HepG2 (cell line): ENCODE measurements at regions not wholly inside any gene's neighbourhood (a gene's known extent, or its start where the extent isn't known, plus 50 kb on each side); places are given as distances from the start of the nearest gene placed in this dataset.

Experiments
- ATAC-seq: fragments of 200-7000 bp; cut with Tn5 transposase; 3 replicates; pipeline ENCODE4 v1.9.1; 2020; ENCODE audit warnings: mild to moderate bottlenecking, moderate library complexity
- BruUV-seq: library from RNA; stranded (reverse); fragments of 400-500 nt; replicated peaks from 2 replicates; lab custom pipeline; 2021; lab: Mats Ljungman, UMichigan
- CTCF ChIA-PET: fragments of 300-600 bp; formaldehyde crosslinking; extraction: SDS; loops from one replicate; lab custom pipeline; 2021; ENCODE audit warnings: low total read pairs, inconsistent platforms, low intra/inter-chr PET ratio; lab: Yijun Ruan, JAX
- POLR2A ChIA-PET: fragments of 350-600 bp; sonication (Branson Sonifier 250); formaldehyde crosslinking; loops from one replicate; lab custom pipeline; 2020; ENCODE audit warnings: antibody characterized with exemption, inconsistent platforms; lab: Yijun Ruan, JAX
- DNase-seq: peaks from one replicate; pipeline ENCODE4 v3.0.0-alpha.2; 2015; ENCODE audit warnings: low spot score
- FAIRE-seq: peaks from 3 replicates; lab custom pipeline; 2011; peaks lifted over from hg19 to GRCh38; lab: Jason Lieb, UNC
- H2AFZ ChIP-seq: one replicate; pipeline ENCODE4 v1.6.1; 2011; ENCODE audit warnings: low read length, inconsistent platforms
- H3K27ac ChIP-seq: fragments of 300-600 bp; 3 replicates; pipeline ENCODE4 v1.8.0; 2011; ENCODE audit warnings: mixed run types, mild to moderate bottlenecking, mixed read lengths, low read length, inconsistent platforms; ENCODE audit not compliant: insufficient read depth; ENCODE audit errors: extremely low read length
- H3K27me3 ChIP-seq, 2 experiments: fragments of 200-600 bp in 1 of 2; 2 replicates in 1 of 2; 3 replicates in 1 of 2; pipeline versions ENCODE4 v1.6.0 to v1.8.0; 2011; ENCODE audit warnings: low read length in 2 of 2, mild to moderate bottlenecking in 2 of 2, moderate library complexity in 2 of 2, inconsistent platforms in 1 of 2; ENCODE audit not compliant: insufficient read depth in 2 of 2, control insufficient read depth in 1 of 2
- H3K36me3 ChIP-seq, 2 experiments: fragments of 200-600 bp in 1 of 2; replicated peaks in 1 of 2; 2 replicates in 1 of 2; 3 replicates in 1 of 2; pipeline versions ENCODE4 v1.5.1 to v1.8.0; 2011; ENCODE audit warnings: low read length in 2 of 2, inconsistent platforms in 1 of 2; ENCODE audit not compliant: insufficient read depth in 2 of 2, control insufficient read depth in 1 of 2
- H3K4me1 ChIP-seq: 2 replicates; pipeline ENCODE4 v1.5.1; 2012; ENCODE audit warnings: low read length, inconsistent platforms; ENCODE audit not compliant: insufficient read depth
- H3K4me2 ChIP-seq: 2 replicates; pipeline ENCODE4 v1.6.0; 2011; ENCODE audit warnings: low read depth, low read length, inconsistent platforms
- H3K4me3 ChIP-seq, 3 experiments: fragments of 200-600 bp in 1 of 3; sonication (generic), shearing (Covaris generic) in 1 of 3; replicated peaks in 1 of 3; 2 replicates each; pipeline ENCODE4 v1.5.1; 2011 to 2016; ENCODE audit warnings: low read length in 3 of 3, inconsistent platforms in 2 of 3, low read depth in 2 of 3, mild to moderate bottlenecking in 2 of 3, control low read depth in 1 of 3, mixed read lengths in 1 of 3; ENCODE audit not compliant: insufficient read depth in 1 of 3
- H3K79me2 ChIP-seq: one replicate; pipeline ENCODE4 v1.6.1; 2011; ENCODE audit warnings: low read length, inconsistent platforms; ENCODE audit not compliant: insufficient read depth
- H3K9ac ChIP-seq: 2 replicates; pipeline ENCODE4 v1.6.0; 2011; ENCODE audit warnings: mild to moderate bottlenecking, low read depth, low read length, inconsistent platforms; ENCODE audit not compliant: insufficient read depth
- H3K9me3 ChIP-seq: 2 replicates; pipeline ENCODE4 v1.5.1; 2012; ENCODE audit warnings: mild to moderate bottlenecking, low read length
- H4K20me1 ChIP-seq: 2 replicates; pipeline ENCODE4 v1.6.0; 2011; ENCODE audit warnings: inconsistent platforms, mild to moderate bottlenecking, low read length, moderate library complexity; ENCODE audit not compliant: insufficient read depth
- DNMT3B ChIP-seq: conservative IDR thresholded peaks from 2 replicates; pipeline ENCODE4 v1.6.1; 2016; ENCODE audit warnings: missing biosample characterization, control low read depth
- EED ChIP-seq: sonication (generic); formaldehyde crosslinking; IDR thresholded peaks from 2 replicates; pipeline ENCODE4 v1.5.0; 2020; ENCODE audit warnings: mild to moderate bottlenecking, missing genetic modification reagents
- FOXK1 ChIP-seq: sonication (generic); formaldehyde crosslinking; IDR thresholded peaks from 2 replicates; pipeline ENCODE4 v1.4.0; 2020; ENCODE audit warnings: low read depth, missing genetic modification reagents, borderline replicate concordance
- PAX8 ChIP-seq: sonication (generic); formaldehyde crosslinking; IDR thresholded peaks from 2 replicates; pipeline ENCODE4 v1.8.0; 2022; ENCODE audit warnings: mild to moderate bottlenecking, missing genetic modification reagents, borderline replicate concordance
- PBX3 ChIP-seq: sonication (generic); formaldehyde crosslinking; IDR thresholded peaks from 2 replicates; pipeline ENCODE4 v1.8.1; 2023; ENCODE audit warnings: missing genetic modification reagents, inconsistent platforms, borderline replicate concordance
- PRPF4 ChIP-seq: fragments of 200-400 bp; formaldehyde crosslinking; IDR thresholded peaks from 2 replicates; pipeline ENCODE4 v1.6.1; 2016; ENCODE audit warnings: low read length, low read depth; ENCODE audit not compliant: poor library complexity, severe bottlenecking
- TFDP2 ChIP-seq: sonication (generic); formaldehyde crosslinking; IDR thresholded peaks from 2 replicates; pipeline ENCODE4 v1.4.0; 2020; ENCODE audit warnings: missing genetic modification reagents
- THAP11 ChIP-seq: IDR thresholded peaks from 2 replicates; pipeline ENCODE4 v1.6.1; 2016; ENCODE audit warnings: missing biosample characterization, missing genetic modification reagents
- ZBTB25 ChIP-seq: IDR thresholded peaks from 2 replicates; pipeline ENCODE4 v1.6.1; 2018; ENCODE audit warnings: missing genetic modification reagents
- ZEB1 ChIP-seq: IDR thresholded peaks from 2 replicates; pipeline ENCODE4 v1.6.1; 2012; ENCODE audit warnings: mild to moderate bottlenecking, low read depth, inconsistent platforms; ENCODE audit not compliant: insufficient replicate concordance
- ZNF124 ChIP-seq: sonication (generic); formaldehyde crosslinking; IDR thresholded peaks from 2 replicates; pipeline ENCODE4 v1.4.0; 2020; ENCODE audit warnings: missing genetic modification reagents
- ZNF496 ChIP-seq: sonication (generic); formaldehyde crosslinking; IDR thresholded peaks from 2 replicates; pipeline ENCODE4 v1.8.1; 2023; ENCODE audit warnings: mild to moderate bottlenecking, moderate library complexity, missing genetic modification reagents; ENCODE audit not compliant: insufficient replicate concordance
- ZNF816 ChIP-seq: sonication (generic); formaldehyde crosslinking; IDR thresholded peaks from 2 replicates; pipeline ENCODE4 v1.8.0; 2022; ENCODE audit warnings: missing genetic modification reagents, mild to moderate bottlenecking, borderline replicate concordance
- WGBS: methylation state at CpG from one replicate; pipeline ENCODE4 v1.1.6; 2017; ENCODE audit warnings: low lambda C conversion rate; 5-methylcytosine and 5-hydroxymethylcytosine counted together
- in situ Hi-C: cut with HindIII; loops from 2 replicates; pipeline ENCODE4 v1.10.0; 2017; ENCODE audit warnings: low pct_unique_long_range_greater_than_20kb; ENCODE audit not compliant: extremely low pct_ligation_motif_present
- intact Hi-C: fragments of 100-400 bp; cut with micrococcal nuclease; formaldehyde crosslinking; loops from one replicate; pipeline ENCODE4 v1.10.0; 2022; ENCODE audit not compliant: unreplicated experiment

GRCh38 chr2:2466534-2466933 is 135.5 kb upstream of the MYT1L start:
- Histone ChIP-seq H3K9ac (no peak overlapping the region), H3K27me3 (peaks cover 4 to 49% of the 10 kb centered on the region in 2 experiments; a peak in 3 of 5 replicates), H3K79me2 (no peaks in the 10 kb centered on the region), H3K4me3 (no peak overlapping the region), H3K36me3 (no peaks in the 10 kb centered on the region), H3K4me2 (no peak overlapping the region), H3K9me3 (no peaks in the 10 kb centered on the region), H3K27ac (no peak overlapping the region), H4K20me1 (no peaks in the 10 kb centered on the region), H2AFZ (no peak overlapping the region), H3K4me1 (no peaks in the 10 kb centered on the region)
- intact Hi-C loops (no loop called here), in situ Hi-C loops (no loop called here)
- WGBS: 14% methylated on average over 9 of the region's 9 CpGs
- FAIRE-seq (no peak), ATAC-seq (no peak), DNase-seq (no peak)
- BruUV-seq: no TSS peak
- POLR2A ChIA-PET: no interaction called here
- TF ChIP-seq PBX3 (no peak), TFDP2 (CRISPR knock-in tag) (no peak), EED (no peak), ZNF496 (CRISPR knock-in tag) (no peak), PRPF4 (no peak), ZNF124 (no peak), ZEB1 (no peak), FOXK1 (CRISPR knock-in tag) (no peak), PAX8 (no peak), DNMT3B (CRISPR knock-in tag) (no peak), THAP11 (CRISPR knock-in tag) (no peak), ZBTB25 (CRISPR knock-in tag) (no peak), ZNF816 (CRISPR knock-in tag) (no peak)
- CTCF ChIA-PET: no interaction called here
